Astrocyte (in vitro differentiated cells and primary cell): ENCODE measurements at regions not wholly inside any gene's neighbourhood (a gene's known extent, or its start where the extent isn't known, plus 50 kb on each side); places are given as distances from the start of the nearest gene placed in this dataset.

Experiments used
- EZH2 ChIP-seq: IDR thresholded peaks from 2 replicates; pipeline ENCODE4 v1.6.1; 2012; ENCODE audit warnings: mild to moderate bottlenecking, low read length, inconsistent platforms; ENCODE audit not compliant: insufficient read depth
- TF ChIP-seq, protein P1 (sequence below): IDR thresholded peaks from 2 replicates; pipeline ENCODE4 v1.5.1; 2011; ENCODE audit warnings: low read depth, mild to moderate bottlenecking, inconsistent platforms, low read length, moderate library complexity; ENCODE audit not compliant: insufficient read depth

DNA sequence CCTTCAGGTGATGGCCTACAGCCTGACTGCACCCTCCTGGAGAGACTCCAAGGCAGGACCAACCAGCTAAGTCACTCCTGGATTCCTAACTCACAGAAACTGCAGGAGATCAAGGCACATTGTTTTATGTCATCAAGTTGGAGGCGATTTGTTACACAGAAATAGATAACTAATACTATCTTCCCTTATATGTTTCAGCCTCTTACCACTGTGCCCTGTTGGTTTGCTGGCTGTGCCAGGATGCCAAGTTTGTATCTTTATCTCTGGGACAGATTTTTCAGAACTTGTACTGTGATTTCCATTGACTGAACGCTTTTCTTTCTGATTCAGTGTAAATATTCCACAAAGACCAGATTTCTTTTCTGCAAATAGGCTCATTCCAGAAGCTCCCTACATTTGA, 76.2 kb upstream of the OPCML start:
- TF ChIP-seq, protein P1, sequence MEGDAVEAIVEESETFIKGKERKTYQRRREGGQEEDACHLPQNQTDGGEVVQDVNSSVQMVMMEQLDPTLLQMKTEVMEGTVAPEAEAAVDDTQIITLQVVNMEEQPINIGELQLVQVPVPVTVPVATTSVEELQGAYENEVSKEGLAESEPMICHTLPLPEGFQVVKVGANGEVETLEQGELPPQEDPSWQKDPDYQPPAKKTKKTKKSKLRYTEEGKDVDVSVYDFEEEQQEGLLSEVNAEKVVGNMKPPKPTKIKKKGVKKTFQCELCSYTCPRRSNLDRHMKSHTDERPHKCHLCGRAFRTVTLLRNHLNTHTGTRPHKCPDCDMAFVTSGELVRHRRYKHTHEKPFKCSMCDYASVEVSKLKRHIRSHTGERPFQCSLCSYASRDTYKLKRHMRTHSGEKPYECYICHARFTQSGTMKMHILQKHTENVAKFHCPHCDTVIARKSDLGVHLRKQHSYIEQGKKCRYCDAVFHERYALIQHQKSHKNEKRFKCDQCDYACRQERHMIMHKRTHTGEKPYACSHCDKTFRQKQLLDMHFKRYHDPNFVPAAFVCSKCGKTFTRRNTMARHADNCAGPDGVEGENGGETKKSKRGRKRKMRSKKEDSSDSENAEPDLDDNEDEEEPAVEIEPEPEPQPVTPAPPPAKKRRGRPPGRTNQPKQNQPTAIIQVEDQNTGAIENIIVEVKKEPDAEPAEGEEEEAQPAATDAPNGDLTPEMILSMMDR: no peak
- no peak for TF ChIP-seq EZH2
